Iris pigment epithelial cell (primary cell): ENCODE measurements at regions not wholly inside any gene's neighbourhood (a gene's known extent, or its start where the extent isn't known, plus 50 kb on each side); places are given as distances from the start of the nearest gene placed in this dataset.
"Not testable (repeated sequence)": the region's sequence is repeated elsewhere in the genome, so short reads cannot be mapped to it uniquely, and the experiment has no call there.

ENCODE experiments used
- DNase-seq: peaks from one replicate; pipeline ENCODE4 v3.0.0-alpha.2; 2011; ENCODE audit warnings: low read depth

GRCh38 chr12:116432314-116432750 is 126.8 kb upstream of the MAP1LC3B2 start:
- peak; percentile 30 for DNase-seq

GRCh38 chr12:116433249-116433648 is 125.9 kb upstream of the MAP1LC3B2 start:
- no peak for DNase-seq

- DNase-seq: peak; percentile 88
These were observed 124.8 kb upstream of the MAP1LC3B2 start for GRCh38 chr12:116434155-116435011.

- no peak for DNase-seq
These were observed 123.2 kb upstream of the MAP1LC3B2 start for GRCh38 chr12:116435984-116436383.

GRCh38 chr12:116436561-116437249 is 122.5 kb upstream of the MAP1LC3B2 start:
- DNase-seq: no peak

GRCh38 chr12:116441292-116441691 is 117.9 kb upstream of the MAP1LC3B2 start:
- peak; percentile 30 for DNase-seq

- no peak for DNase-seq
These were observed 116.9 kb upstream of the MAP1LC3B2 start for GRCh38 chr12:116442304-116442703.

- peak; percentile 36 for DNase-seq
These were observed 116.2 kb upstream of the MAP1LC3B2 start for GRCh38 chr12:116442946-116443345.

- DNase-seq: no peak
These were observed 115.2 kb upstream of the MAP1LC3B2 start for GRCh38 chr12:116443821-116444589.

GRCh38 chr12:116444590-116444943 is 114.6 kb upstream of the MAP1LC3B2 start:
- no peak for DNase-seq

GRCh38 chr12:116448165-116448739 is 110.9 kb upstream of the MAP1LC3B2 start:
- no peak for DNase-seq

- DNase-seq: no peak
These were observed 108.7 kb upstream of the MAP1LC3B2 start for GRCh38 chr12:116450406-116450910.

- DNase-seq: not testable (repeated sequence)
These were observed 106.2 kb upstream of the MAP1LC3B2 start for GRCh38 chr12:116452975-116453374.

- DNase-seq: no peak
These were observed 105.5 kb upstream of the MAP1LC3B2 start for GRCh38 chr12:116453631-116454030.

GRCh38 chr12:116454076-116454475 is 105.1 kb upstream of the MAP1LC3B2 start:
- DNase-seq: no peak

- peak; percentile 94 for DNase-seq
These were observed 104.2 kb upstream of the MAP1LC3B2 start for GRCh38 chr12:116454950-116455447.

GRCh38 chr12:116455540-116456329 is 103.4 kb upstream of the MAP1LC3B2 start:
- peak; percentile 95 for DNase-seq

GRCh38 chr12:116456330-116457082 is 102.7 kb upstream of the MAP1LC3B2 start:
- peak; percentile 33 for DNase-seq

GRCh38 chr12:116458492-116458891 is 100.7 kb upstream of the MAP1LC3B2 start:
- no peak for DNase-seq
